ENCODE measurements at regions not wholly inside any gene's neighbourhood (a gene's known extent, or its start where the extent isn't known, plus 50 kb on each side); places are given as distances from the start of the nearest gene placed in this dataset.

DNA sequence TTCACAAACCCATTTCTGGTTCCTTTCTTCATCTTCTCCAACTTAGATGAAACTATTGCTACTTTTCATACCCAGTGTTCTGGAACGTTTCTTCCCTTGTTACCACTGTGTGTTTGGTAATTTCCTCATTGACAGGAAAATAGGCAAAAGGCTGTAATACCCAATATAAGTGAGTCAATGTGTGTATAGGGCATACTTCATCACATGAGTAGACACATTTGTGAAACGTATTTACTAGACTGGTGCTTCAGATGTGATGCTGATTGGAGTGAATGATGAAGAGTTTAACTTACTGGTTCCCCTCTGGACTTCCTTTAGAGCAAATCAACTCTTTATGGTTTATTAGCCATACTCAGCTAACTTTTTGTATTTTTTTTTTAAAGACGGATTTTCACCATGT lies 195.1 kb upstream of the ATP6AP2 start:
- no peak for DNase-seq (ENCODE audit: low read depth)
- TF ChIP-seq, protein P1, sequence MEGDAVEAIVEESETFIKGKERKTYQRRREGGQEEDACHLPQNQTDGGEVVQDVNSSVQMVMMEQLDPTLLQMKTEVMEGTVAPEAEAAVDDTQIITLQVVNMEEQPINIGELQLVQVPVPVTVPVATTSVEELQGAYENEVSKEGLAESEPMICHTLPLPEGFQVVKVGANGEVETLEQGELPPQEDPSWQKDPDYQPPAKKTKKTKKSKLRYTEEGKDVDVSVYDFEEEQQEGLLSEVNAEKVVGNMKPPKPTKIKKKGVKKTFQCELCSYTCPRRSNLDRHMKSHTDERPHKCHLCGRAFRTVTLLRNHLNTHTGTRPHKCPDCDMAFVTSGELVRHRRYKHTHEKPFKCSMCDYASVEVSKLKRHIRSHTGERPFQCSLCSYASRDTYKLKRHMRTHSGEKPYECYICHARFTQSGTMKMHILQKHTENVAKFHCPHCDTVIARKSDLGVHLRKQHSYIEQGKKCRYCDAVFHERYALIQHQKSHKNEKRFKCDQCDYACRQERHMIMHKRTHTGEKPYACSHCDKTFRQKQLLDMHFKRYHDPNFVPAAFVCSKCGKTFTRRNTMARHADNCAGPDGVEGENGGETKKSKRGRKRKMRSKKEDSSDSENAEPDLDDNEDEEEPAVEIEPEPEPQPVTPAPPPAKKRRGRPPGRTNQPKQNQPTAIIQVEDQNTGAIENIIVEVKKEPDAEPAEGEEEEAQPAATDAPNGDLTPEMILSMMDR (IDR thresholded peaks at IDR 0.05; ENCODE audit: low read length, missing control alignments) = no peak

DNA sequence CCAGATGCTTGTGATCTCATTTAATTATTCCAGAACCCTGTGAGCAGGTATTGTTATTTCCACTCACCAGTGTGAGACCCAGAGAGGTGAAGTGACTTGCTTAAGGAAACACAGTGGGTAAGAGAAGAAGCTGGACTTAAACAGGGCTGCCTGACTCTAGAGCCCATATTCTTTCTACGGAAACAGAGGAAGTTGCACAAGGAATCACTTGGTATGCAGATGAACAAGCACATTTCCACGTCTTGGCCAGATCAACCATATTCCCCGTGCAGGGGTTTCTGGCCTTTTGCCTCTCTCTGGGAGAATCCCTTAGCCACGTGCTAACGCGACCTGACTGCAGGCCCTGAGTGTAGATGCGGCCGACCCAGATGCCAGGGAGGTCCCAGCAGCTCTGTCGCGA lies 195.5 kb upstream of the ATP6AP2 start:
- DNase-seq (ENCODE audit: low read depth) = no peak
- TF ChIP-seq, protein P1 (IDR thresholded peaks at IDR 0.05; ENCODE audit: low read length, missing control alignments) = no peak
- no peak overlapping the region for H3K4me3 ChIP-seq (replicated peaks; ENCODE audit: low read depth, low read length)

More for the DNA sequence above, 195.1 kb upstream of the ATP6AP2 start:
- no peak overlapping the region for H3K4me3 ChIP-seq (replicated peaks; ENCODE audit: low read depth, low read length)

DNA sequence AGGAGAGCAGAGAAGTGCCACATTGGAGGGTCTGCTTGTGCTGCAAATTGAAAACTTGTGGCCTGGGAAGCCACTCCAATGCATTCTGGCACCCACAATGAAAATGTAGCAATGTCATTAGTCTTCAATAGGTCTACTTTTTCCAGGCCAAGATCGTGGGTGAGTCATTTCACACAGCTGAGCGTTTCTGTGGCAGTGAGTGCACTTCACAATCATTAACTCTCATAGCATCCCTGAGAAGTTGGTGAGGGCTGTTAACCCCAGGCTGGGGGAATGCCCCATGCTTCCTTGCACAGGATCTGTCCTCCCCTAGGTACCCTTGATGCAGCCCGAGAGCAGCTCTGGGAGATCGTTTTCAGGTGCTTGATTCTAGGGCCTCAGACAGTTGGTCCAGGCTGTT lies 196.8 kb upstream of the ATP6AP2 start:
- H3K4me3 ChIP-seq (replicated peaks; ENCODE audit: low read depth, low read length) = no peak overlapping the region
- no peak for DNase-seq (ENCODE audit: low read depth)
- TF ChIP-seq, protein P1 (IDR thresholded peaks at IDR 0.05; ENCODE audit: low read length, missing control alignments) = no peak

DNA sequence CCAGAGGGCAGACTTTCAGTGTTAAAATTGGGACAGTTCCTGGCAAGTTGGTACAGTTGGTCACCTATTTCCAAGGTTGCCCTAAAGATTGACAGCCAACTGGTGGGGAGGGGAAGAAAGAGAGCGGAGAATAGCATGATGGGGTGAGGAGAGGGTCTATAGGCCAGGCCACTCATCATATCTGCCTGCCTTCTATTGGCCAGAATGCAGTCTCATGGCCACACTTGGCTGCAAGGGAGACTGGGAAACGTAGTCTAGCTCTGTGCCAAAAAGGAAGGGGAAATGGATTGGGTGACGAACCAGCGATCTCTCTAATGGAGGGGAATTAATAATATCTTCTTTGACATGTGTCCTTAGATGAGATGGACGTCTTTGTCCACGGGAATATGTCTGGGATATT lies 197.4 kb upstream of the ATP6AP2 start:
- H3K4me3 ChIP-seq (replicated peaks; ENCODE audit: low read depth, low read length) = no peak overlapping the region
- TF ChIP-seq, protein P1 (IDR thresholded peaks at IDR 0.05; ENCODE audit: low read length, missing control alignments) = no peak
- no peak for DNase-seq (ENCODE audit: low read depth)

DNA sequence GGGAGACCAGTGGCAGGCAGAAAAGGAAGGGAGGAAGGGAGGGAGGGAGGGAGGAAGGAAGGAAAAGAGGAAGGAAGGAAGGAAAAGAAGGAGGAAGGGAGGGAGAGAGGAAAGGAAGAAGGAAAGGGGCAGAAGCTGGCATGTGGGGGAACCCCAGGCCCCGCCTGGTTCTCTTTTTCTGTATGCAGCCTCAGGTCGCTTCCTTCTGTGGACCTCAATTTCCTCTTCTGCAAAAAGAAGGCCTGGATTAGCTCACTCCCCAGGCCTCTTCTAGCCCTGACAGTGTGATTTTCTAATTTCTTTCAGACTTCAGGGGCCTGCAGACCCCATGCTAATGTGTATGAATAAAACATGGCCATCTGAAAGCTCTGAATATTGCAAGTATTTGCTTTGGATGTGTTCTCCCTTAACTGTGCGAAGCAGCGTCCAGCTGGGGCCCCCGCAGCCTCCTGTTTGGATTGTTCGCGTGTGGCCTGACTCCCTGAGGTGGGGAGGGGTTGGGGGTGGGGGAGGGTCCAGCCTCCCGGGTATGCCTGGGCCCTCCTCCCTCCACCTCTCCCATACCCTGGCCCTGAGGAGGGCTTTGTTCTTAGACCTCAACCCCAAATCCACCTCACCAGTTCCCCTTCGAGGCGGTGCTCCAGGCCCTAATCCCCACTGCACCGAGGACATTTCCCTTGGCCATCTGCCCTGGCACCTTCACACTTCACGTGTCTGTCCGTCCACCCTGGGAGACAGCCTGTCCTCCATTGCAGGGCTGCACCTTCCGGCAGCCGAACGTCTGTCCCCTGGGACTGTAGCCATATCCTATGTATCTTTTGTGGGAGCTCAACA lies 199.9 kb upstream of the ATP6AP2 start:
- DNase-seq (ENCODE audit: low read depth) = no peak
- no peak overlapping the region for H3K4me3 ChIP-seq (replicated peaks; ENCODE audit: low read depth, low read length)
- TF ChIP-seq, protein P1 (IDR thresholded peaks at IDR 0.05; ENCODE audit: low read length, missing control alignments) = no peak

DNA sequence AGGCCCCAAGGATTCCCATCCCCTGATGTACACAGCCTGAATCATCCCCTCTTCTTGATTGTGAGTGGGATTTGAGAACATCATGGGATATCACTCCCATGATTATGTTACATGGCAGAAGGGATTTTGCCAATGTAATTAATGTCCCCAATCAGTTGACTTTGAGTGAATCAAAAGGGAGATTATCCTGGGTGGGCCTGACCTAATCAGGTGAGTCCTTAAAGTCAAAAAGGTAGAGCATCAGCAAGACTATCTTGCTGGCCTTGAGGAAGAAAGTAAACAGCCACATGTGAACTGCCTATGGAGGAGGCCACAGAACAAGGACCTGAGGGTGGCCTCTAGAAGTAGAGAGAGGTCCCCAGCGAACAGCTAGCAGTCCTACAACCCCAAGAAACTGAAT lies 203.1 kb upstream of the ATP6AP2 start:
- DNase-seq (ENCODE audit: low read depth) = no peak
- TF ChIP-seq, protein P1 (IDR thresholded peaks at IDR 0.05; ENCODE audit: low read length, missing control alignments) = no peak
- H3K4me3 ChIP-seq (replicated peaks; ENCODE audit: low read depth, low read length) = no peak overlapping the region

DNA sequence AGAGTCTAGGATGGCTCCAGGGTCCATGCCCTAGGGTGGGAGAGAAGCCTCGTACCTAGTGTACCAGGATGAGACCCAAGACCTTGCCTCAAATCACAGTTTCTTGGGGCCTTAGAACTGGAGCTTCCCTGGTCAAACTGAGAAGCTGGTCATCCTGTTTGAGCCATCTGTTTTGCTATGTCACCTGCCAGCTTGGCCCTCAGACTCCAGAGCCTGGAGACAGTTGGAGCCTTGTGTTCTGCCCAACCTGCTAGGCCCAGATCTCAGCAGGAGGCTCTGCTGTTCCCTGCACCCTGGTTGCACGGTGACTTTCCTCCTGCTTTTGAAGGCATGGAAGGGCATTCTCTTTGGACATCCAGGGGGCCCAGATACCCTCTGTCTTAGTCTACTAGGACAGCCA lies 206.3 kb upstream of the ATP6AP2 start:
- TF ChIP-seq, protein P1 (IDR thresholded peaks at IDR 0.05; ENCODE audit: low read length, missing control alignments) = no peak
- H3K4me3 ChIP-seq (replicated peaks; ENCODE audit: low read depth, low read length) = no peak overlapping the region
- no peak for DNase-seq (ENCODE audit: low read depth)

All from fibroblast of pulmonary artery (primary cell).